Thyroid gland (tissue), 4 donors: ENCODE measurements at regions not wholly inside any gene's neighbourhood (a gene's known extent, or its start where the extent isn't known, plus 50 kb on each side); places are given as distances from the start of the nearest gene placed in this dataset.
A peak's percentile ranks its signal among the peaks of the same experiment; 100 is the strongest.

ENCODE experiments used
- DNase-seq, 2 donors: peaks; one replicate each; pipeline ENCODE4 v3.0.0-alpha.2; 2019
- H3K27ac ChIP-seq, 3 donors: fragments of 200-600 bp; sonication (generic); 1 replicate in 2 of 3; 2 replicates in 1 of 3; pipeline ENCODE4 v1.5.1; 2016 to 2019; ENCODE audit warnings: mild to moderate bottlenecking in 1 of 3, moderate library complexity in 1 of 3
- H3K27me3 ChIP-seq: fragments of 200-600 bp; sonication (generic); one replicate; pipeline ENCODE4 v1.5.1; 2019
- H3K36me3 ChIP-seq, 2 donors: fragments of 200-600 bp; sonication (generic); one replicate each; pipeline ENCODE4 v1.5.1; 2016 to 2019
- H3K4me1 ChIP-seq, 2 donors: fragments of 200-600 bp; sonication (generic); one replicate each; pipeline ENCODE4 v1.5.1; 2017 to 2019
- H3K4me3 ChIP-seq, 3 donors: fragments of 200-600 bp; sonication (generic); replicated peaks in 1 of 3; 1 replicate in 2 of 3; 2 replicates in 1 of 3; pipeline ENCODE4 v1.5.1; 2016; ENCODE audit warnings: mild to moderate bottlenecking in 1 of 3
- H3K9me3 ChIP-seq: fragments of 200-600 bp; sonication (generic); one replicate; pipeline ENCODE4 v1.5.1; 2017
- CTCF ChIP-seq, 6 experiments: fragments of 200-600 bp in 3 of 6; fragments of 450-650 bp in 3 of 6; sonication (generic) in 3 of 6; IDR thresholded peaks; one replicate each; pipeline ENCODE4 v1.5.1; 2016 to 2019; ENCODE audit warnings: antibody characterized with exemption in 6 of 6, mild to moderate bottlenecking in 2 of 6, inconsistent platforms in 1 of 6, moderate library complexity in 1 of 6
- POLR2A ChIP-seq, 2 donors: fragments of 450-650 bp; IDR thresholded peaks; one replicate each; pipeline ENCODE4 v1.6.1; 2017; ENCODE audit warnings: antibody characterized with exemption in 2 of 2, mild to moderate bottlenecking in 2 of 2, moderate library complexity in 1 of 2
- WGBS, 2 donors: methylation state at CpG; one replicate each; pipeline ENCODE4 v1.1.5; 2017; 5-methylcytosine and 5-hydroxymethylcytosine counted together
- intact Hi-C: fragments of 100-400 bp; cut with DNase I; formaldehyde crosslinking; loops from one replicate; pipeline ENCODE4 v1.15.1; 2023

DNA sequence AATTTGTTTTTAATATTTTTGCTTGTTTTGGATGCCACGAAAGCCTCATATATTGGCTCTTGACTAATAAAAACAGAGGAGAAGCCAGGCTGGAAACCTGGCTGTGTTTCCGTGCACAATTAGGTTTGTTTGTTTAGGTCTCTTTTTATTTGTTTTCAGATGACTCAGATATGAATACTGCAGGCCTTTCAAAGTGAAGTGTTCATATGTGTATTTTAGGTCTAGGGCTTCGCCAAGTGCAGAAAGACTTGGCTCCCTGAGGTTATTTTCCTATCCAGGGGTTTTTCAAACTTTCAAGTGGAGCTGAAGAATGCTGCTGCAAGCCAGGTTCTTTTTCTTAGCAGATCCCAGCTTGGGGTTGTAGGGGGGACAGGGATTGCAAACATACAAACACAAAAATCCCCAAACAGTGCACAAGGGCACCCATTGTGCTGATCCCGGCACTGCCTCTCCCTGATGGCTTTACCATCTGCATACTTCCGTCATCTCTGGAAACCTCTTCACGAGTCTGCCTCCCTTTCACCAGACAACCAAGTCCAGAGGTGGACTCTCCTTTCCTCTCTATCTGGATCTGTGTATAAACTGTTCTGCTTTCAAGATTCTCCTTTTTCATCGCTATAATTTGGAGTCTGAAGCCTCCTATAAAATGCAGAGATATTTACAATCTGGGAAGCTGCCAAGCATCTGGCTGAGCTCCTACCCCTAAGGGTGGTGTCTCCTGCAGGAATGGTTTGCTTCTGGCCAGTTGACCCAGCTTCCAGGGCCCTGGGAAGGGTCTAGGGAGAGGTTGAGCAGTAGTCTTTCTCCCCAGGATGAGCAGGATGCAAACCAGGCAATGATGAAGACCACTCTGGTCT, 108.6 kb downstream of the SMIM20 start:
- peaks cover 9 to 27% of the 10 kb centered on the region in 2 donors for H3K4me1 ChIP-seq
- peak overlapping the region in 2 of 3 donors; percentile 44 to 50 for H3K27ac ChIP-seq
- no peak for TF ChIP-seq POLR2A (IDR thresholded peaks at IDR 0.05)
- TF ChIP-seq CTCF (IDR thresholded peaks at IDR 0.05) = no peak
- H3K36me3 ChIP-seq = no peaks in the 10 kb centered on the region
- intact Hi-C loops = loop anchor here (10.0 kb wide), 1 partner anchor 312 kb away; no protein-coding TSS in a partner anchor
- peak; percentile 65 to 67 for DNase-seq
- H3K4me3 ChIP-seq = no peak overlapping the region
- WGBS, 2 donors = 14 to 15% methylated on average over 7 of the region's 7 CpGs
- no peaks in the 10 kb centered on the region for H3K27me3 ChIP-seq
- no peaks in the 10 kb centered on the region for H3K9me3 ChIP-seq

GRCh38 chr4:26023203-26023972, 109.4 kb downstream of the SMIM20 start:
- Histone ChIP-seq H3K27ac (no peak overlapping the region), H3K4me3 (no peak overlapping the region), H3K9me3 (no peaks in the 10 kb centered on the region), H3K36me3 (no peaks in the 10 kb centered on the region), H3K27me3 (no peaks in the 10 kb centered on the region), H3K4me1 (peaks cover 9 to 27% of the 10 kb centered on the region in 2 donors)
- TF ChIP-seq CTCF (IDR thresholded peaks at IDR 0.05) (no peak), POLR2A (IDR thresholded peaks at IDR 0.05) (no peak)
- 66 to 80% methylated on average over 11 of the region's 11 CpGs for WGBS, 2 donors
- DNase-seq = no peak
- intact Hi-C loops = loop anchor here (10.0 kb wide), 1 partner anchor 311 kb away; no protein-coding TSS in a partner anchor

DNA sequence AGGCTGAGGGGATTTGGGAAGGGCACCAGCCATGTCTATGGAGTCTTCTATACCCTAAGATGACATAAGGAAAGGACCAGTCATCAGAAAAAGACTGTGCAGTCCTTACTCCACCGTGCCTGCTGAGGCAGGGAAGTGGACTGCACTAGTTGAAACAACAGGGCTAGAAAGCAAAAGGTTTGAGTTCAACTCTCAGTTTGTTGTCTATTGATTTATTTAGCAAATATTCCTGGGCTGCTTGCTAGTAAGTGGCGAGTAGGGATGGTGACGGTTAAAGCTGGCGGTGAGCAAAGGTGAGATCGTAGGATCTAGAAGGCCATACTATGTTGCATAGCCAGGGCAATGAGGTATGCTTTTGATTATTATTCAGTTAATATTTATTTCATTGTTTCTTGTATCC, 110.1 kb downstream of the SMIM20 start:
- WGBS, 2 donors = 86 to 98% methylated on average over 5 of the region's 5 CpGs
- Histone ChIP-seq H3K9me3 (no peaks in the 10 kb centered on the region), H3K36me3 (no peaks in the 10 kb centered on the region), H3K27ac (no peak overlapping the region), H3K4me3 (no peak overlapping the region), H3K27me3 (no peaks in the 10 kb centered on the region), H3K4me1 (peaks cover 13 to 27% of the 10 kb centered on the region in 2 donors)
- TF ChIP-seq CTCF (IDR thresholded peaks at IDR 0.05) (no peak), POLR2A (IDR thresholded peaks at IDR 0.05) (no peak)
- intact Hi-C loops = loop anchor here (10.0 kb wide), 1 partner anchor 311 kb away; no protein-coding TSS in a partner anchor
- no peak for DNase-seq

- 92 to 93% methylated on average over 22 of the region's 22 CpGs for WGBS, 2 donors
- intact Hi-C loops = loop anchor here (10.0 kb wide), 1 partner anchor 307 kb away; no protein-coding TSS in a partner anchor
- H3K9me3 ChIP-seq = no peaks in the 10 kb centered on the region
- H3K27ac ChIP-seq = no peak overlapping the region
- H3K36me3 ChIP-seq = no peaks in the 10 kb centered on the region
- no peak for DNase-seq
- TF ChIP-seq POLR2A (IDR thresholded peaks at IDR 0.05) (no peak), CTCF (IDR thresholded peaks at IDR 0.05) (no peak)
- no peak overlapping the region for H3K4me3 ChIP-seq
- H3K4me1 ChIP-seq = peaks cover 16 to 21% of the 10 kb centered on the region in 2 donors
- no peaks in the 10 kb centered on the region for H3K27me3 ChIP-seq
Measured at GRCh38 chr4:26028133-26028792, 114.2 kb downstream of the SMIM20 start.
